ENCODE measurements at regions not wholly inside any gene's neighbourhood (a gene's known extent, or its start where the extent isn't known, plus 50 kb on each side); places are given as distances from the start of the nearest gene placed in this dataset.

DNA sequence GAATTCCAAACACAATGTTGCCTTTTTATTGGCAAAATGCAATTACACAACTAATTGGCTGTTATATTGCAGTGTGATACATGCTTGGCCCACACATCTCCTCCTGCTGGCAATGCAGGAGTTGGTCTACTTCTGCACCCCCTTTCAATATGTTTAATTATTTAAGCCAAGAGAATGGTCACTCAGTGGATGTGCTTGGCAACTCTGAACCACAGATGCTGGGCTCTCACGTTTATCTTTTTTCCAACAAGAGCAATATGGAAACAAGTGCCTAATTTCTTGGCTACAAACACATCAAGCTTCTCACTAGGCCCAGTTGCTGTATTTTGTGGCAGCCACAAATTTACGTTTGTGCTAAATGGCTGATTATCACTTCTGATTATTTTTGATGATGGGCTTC is 1149.2 kb upstream of the CELF2 start:
- H3K4me1 Mint-ChIP-seq (ENCODE audit: low read depth) = no peaks in the 10 kb centered on the region
- ATAC-seq (ENCODE audit: poor library complexity) (no peak), DNase-seq (no peak)
- H3K27me3 Mint-ChIP-seq = peaks cover 6% of the 10 kb centered on the region
- Histone ChIP-seq H3K27ac (ENCODE audit: low read depth in 1 of 2, low read length in 2 of 2) (no peak overlapping the region), H3K36me3 (ENCODE audit: insufficient read depth, low read length) (no peaks in the 10 kb centered on the region), H3K4me1 (ENCODE audit: insufficient read depth, low read length) (no peaks in the 10 kb centered on the region), H3K27me3 (ENCODE audit: control insufficient read depth in 1 of 2, insufficient read depth in 2 of 2, low read length in 2 of 2) (no peaks in the 10 kb centered on the region), H3K4me3 (ENCODE audit: low read length) (no peak overlapping the region), H3K9me3 (ENCODE audit: control insufficient read depth in 1 of 2, insufficient read depth in 1 of 2, low read length in 2 of 2) (no peaks in the 10 kb centered on the region)
- no peaks in the 10 kb centered on the region for H3K36me3 Mint-ChIP-seq (ENCODE audit: low read depth)
- intact Hi-C loops (cut with DNase I, micrococcal nuclease) = no loop called here
- H3K4me3 Mint-ChIP-seq = no peak overlapping the region
- ChIA-PET POLR2A (no interaction called here), CTCF (no interaction called here)
- no peaks in the 10 kb centered on the region for H3K9me3 Mint-ChIP-seq
- TF ChIP-seq CTCF (IDR thresholded peaks at IDR 0.05) = no peak
- no peak overlapping the region for H3K27ac Mint-ChIP-seq

- intact Hi-C loops (cut with DNase I, micrococcal nuclease) = no loop called here
- H3K4me1 Mint-ChIP-seq (ENCODE audit: low read depth) = no peaks in the 10 kb centered on the region
- Histone ChIP-seq H3K27me3 (ENCODE audit: control insufficient read depth in 1 of 2, insufficient read depth in 2 of 2, low read length in 2 of 2) (no peaks in the 10 kb centered on the region), H3K4me1 (ENCODE audit: insufficient read depth, low read length) (no peaks in the 10 kb centered on the region), H3K36me3 (ENCODE audit: insufficient read depth, low read length) (no peaks in the 10 kb centered on the region), H3K9me3 (ENCODE audit: control insufficient read depth in 1 of 2, insufficient read depth in 1 of 2, low read length in 2 of 2) (no peaks in the 10 kb centered on the region), H3K4me3 (ENCODE audit: low read length) (no peak overlapping the region), H3K27ac (ENCODE audit: low read depth in 1 of 2, low read length in 2 of 2) (no peak overlapping the region)
- no peak for DNase-seq
- ChIA-PET POLR2A (no interaction called here), CTCF (no interaction called here)
- no peak for TF ChIP-seq CTCF (IDR thresholded peaks at IDR 0.05)
- H3K4me3 Mint-ChIP-seq = no peak overlapping the region
- H3K27ac Mint-ChIP-seq = no peak overlapping the region
- peaks cover 6% of the 10 kb centered on the region for H3K27me3 Mint-ChIP-seq
- H3K36me3 Mint-ChIP-seq (ENCODE audit: low read depth) = no peaks in the 10 kb centered on the region
- H3K9me3 Mint-ChIP-seq = no peaks in the 10 kb centered on the region
- ATAC-seq (ENCODE audit: poor library complexity) = no peak
Observed at GRCh38 chr10:9869205-9869604, 1148.5 kb upstream of the CELF2 start.

- no peaks in the 10 kb centered on the region for H3K36me3 ChIP-seq (ENCODE audit: insufficient read depth, low read length)
- ATAC-seq (ENCODE audit: poor library complexity) (no peak), DNase-seq (no peak)
- H3K4me1 ChIP-seq (ENCODE audit: insufficient read depth, low read length) = no peaks in the 10 kb centered on the region
- no peak overlapping the region for H3K27ac ChIP-seq (ENCODE audit: low read depth in 1 of 2, low read length in 2 of 2)
- no peak overlapping the region for H3K4me3 Mint-ChIP-seq
- POLR2A ChIA-PET = no interaction called here
- H3K27ac Mint-ChIP-seq = no peak overlapping the region
- no peaks in the 10 kb centered on the region for H3K4me1 Mint-ChIP-seq (ENCODE audit: low read depth)
- H3K36me3 Mint-ChIP-seq (ENCODE audit: low read depth) = no peaks in the 10 kb centered on the region
- H3K27me3 Mint-ChIP-seq = peaks cover 6% of the 10 kb centered on the region
- H3K9me3 ChIP-seq (ENCODE audit: control insufficient read depth in 1 of 2, insufficient read depth in 1 of 2, low read length in 2 of 2) = no peaks in the 10 kb centered on the region
- H3K4me3 ChIP-seq (ENCODE audit: low read length) = no peak overlapping the region
- H3K27me3 ChIP-seq (ENCODE audit: control insufficient read depth in 1 of 2, insufficient read depth in 2 of 2, low read length in 2 of 2) = no peaks in the 10 kb centered on the region
- intact Hi-C loops (cut with DNase I, micrococcal nuclease) = no loop called here
- CTCF ChIA-PET = no interaction called here
- no peak for TF ChIP-seq CTCF (IDR thresholded peaks at IDR 0.05)
- no peaks in the 10 kb centered on the region for H3K9me3 Mint-ChIP-seq
Observed at GRCh38 chr10:9869606-9870176, 1148.0 kb upstream of the CELF2 start.

Measured in CD4-positive, alpha-beta T cell (primary cell).